HCT116 (cell line): ENCODE measurements at regions not wholly inside any gene's neighbourhood (a gene's known extent, or its start where the extent isn't known, plus 50 kb on each side); places are given as distances from the start of the nearest gene placed in this dataset.

Experiments used
- ATAC-seq: fragments of 200-7000 bp; cut with Tn5 transposase; 2 replicates; pipeline ENCODE4 v1.9.1; 2020; ENCODE audit warnings: mild to moderate bottlenecking, moderate library complexity
- BruUV-seq: library from RNA; stranded (reverse); fragments of 400-500 nt; replicated peaks from 2 replicates; lab custom pipeline; 2021; lab: Mats Ljungman, UMichigan
- CTCF ChIA-PET: fragments of 300-600 bp; sonication (Branson Sonifier 250); formaldehyde crosslinking; loops from one replicate; lab custom pipeline; 2021; ENCODE audit warnings: antibody characterized with exemption; lab: Charles Lee
- POLR2A ChIA-PET: fragments of 300-600, 350-600 bp; sonication (Branson Sonifier 250); formaldehyde crosslinking; loops from one replicate; lab custom pipeline; 2021; ENCODE audit warnings: antibody characterized with exemption; lab: Charles Lee
- RAD21 ChIA-PET, 2 experiments: fragments of 300-600 bp; sonication (Branson Sonifier 250); formaldehyde crosslinking; loops; one replicate each; lab custom pipeline; 2023; ENCODE audit warnings: low total read pairs in 2 of 2; ENCODE audit not compliant: uncharacterized antibody in 2 of 2, unreplicated experiment in 2 of 2, low non-redundant PET in 1 of 2; lab: Charles Lee
- DNase-seq: peaks from one replicate; pipeline ENCODE4 v3.0.0-alpha.2; 2010; ENCODE audit warnings: low read depth, low spot score
- H2AFZ ChIP-seq: fragments of 200-600 bp; shearing (Covaris generic), sonication (generic); 2 replicates; pipeline ENCODE4 v1.6.1; 2017; ENCODE audit warnings: low read depth, mixed run types, mixed read lengths, antibody characterized with exemption, low read length; ENCODE audit not compliant: poor library complexity, severe bottlenecking
- H3K27ac ChIP-seq: 2 replicates; pipeline ENCODE4 v1.5.1; 2012; ENCODE audit warnings: low read depth, low read length
- H3K27me3 ChIP-seq: fragments of 200-600 bp; sonication (generic); 2 replicates; pipeline ENCODE4 v1.6.1; 2016; ENCODE audit warnings: mixed run types, low read length, mixed read lengths; ENCODE audit not compliant: insufficient read depth
- H3K36me3 ChIP-seq, 2 experiments: fragments of 200-500 bp in 1 of 2; fragments of 200-600 bp in 1 of 2; sonication (Bioruptor generic) in 1 of 2; sonication (generic) in 1 of 2; 2 replicates each; pipeline versions ENCODE4 v1.5.1 to v1.6.1; 2014 to 2016; ENCODE audit warnings: low read length in 2 of 2, inconsistent platforms in 1 of 2, mixed read lengths in 1 of 2, mixed run types in 1 of 2; ENCODE audit not compliant: insufficient read depth in 2 of 2, control insufficient read depth in 1 of 2
- H3K4me1 ChIP-seq, 2 experiments: fragments of 200-600 bp in 1 of 2; sonication (generic) in 1 of 2; 2 replicates each; pipeline versions ENCODE4 v1.5.1 to v1.6.1; 2012 to 2017; ENCODE audit warnings: low read length in 2 of 2, inconsistent platforms in 1 of 2, mild to moderate bottlenecking in 1 of 2, mixed read lengths in 1 of 2, mixed run types in 1 of 2, moderate library complexity in 1 of 2; ENCODE audit not compliant: insufficient read depth in 2 of 2, control insufficient read depth in 1 of 2
- H3K4me2 ChIP-seq: fragments of 200-600 bp; sonication (generic); 2 replicates; pipeline ENCODE4 v1.6.1; 2017; ENCODE audit warnings: mixed run types, low read length, mixed read lengths
- H3K4me3 ChIP-seq, 2 experiments: fragments of 200-600 bp in 1 of 2; sonication (generic) in 1 of 2; replicated peaks in 1 of 2; 2 replicates each; pipeline ENCODE4 v1.5.1; 2011 to 2016; ENCODE audit warnings: low read length in 2 of 2, control low read depth in 1 of 2, low read depth in 1 of 2, mild to moderate bottlenecking in 1 of 2, mixed read lengths in 1 of 2, mixed run types in 1 of 2
- H3K79me2 ChIP-seq: fragments of 200-600 bp; sonication (generic); 2 replicates; pipeline ENCODE4 v1.6.1; 2017; ENCODE audit warnings: mild to moderate bottlenecking, mixed run types, low read length, moderate library complexity, mixed read lengths; ENCODE audit not compliant: insufficient read depth
- H3K9ac ChIP-seq: fragments of 200-600 bp; sonication (generic); 2 replicates; pipeline ENCODE4 v1.6.1; 2016; ENCODE audit warnings: low read length, mixed read lengths
- H3K9me2 ChIP-seq: fragments of 200-600 bp; sonication (generic), shearing (Covaris generic); 2 replicates; pipeline ENCODE4 v1.6.1; 2017; ENCODE audit warnings: mixed run types, mild to moderate bottlenecking, moderate library complexity; ENCODE audit not compliant: insufficient read depth
- H3K9me3 ChIP-seq, 2 experiments: fragments of 200-500 bp in 1 of 2; fragments of 200-600 bp in 1 of 2; sonication (Bioruptor generic) in 1 of 2; sonication (generic) in 1 of 2; 2 replicates each; pipeline ENCODE4 v1.6.1; 2014 to 2017; ENCODE audit warnings: low read length in 2 of 2, mixed read lengths in 2 of 2, inconsistent platforms in 1 of 2, low read depth in 1 of 2, mild to moderate bottlenecking in 1 of 2, mixed run types in 1 of 2, moderate library complexity in 1 of 2; ENCODE audit not compliant: control insufficient read depth in 1 of 2, insufficient read depth in 1 of 2
- H4K20me1 ChIP-seq: fragments of 200-600 bp; sonication (generic), shearing (Covaris generic); 2 replicates; pipeline ENCODE4 v1.6.1; 2017; ENCODE audit warnings: mixed run types, mild to moderate bottlenecking, moderate library complexity; ENCODE audit not compliant: insufficient read depth
- CBX3 ChIP-seq: IDR thresholded peaks from 2 replicates; pipeline ENCODE4 v1.6.1; 2012; ENCODE audit warnings: low read depth
- CEBPB ChIP-seq: IDR thresholded peaks from 2 replicates; pipeline ENCODE4 v1.6.1; 2012; ENCODE audit warnings: low read depth
- CTCF ChIP-seq, 3 experiments: fragments of 200-600 bp in 1 of 3; sonication (generic) in 1 of 3; IDR thresholded peaks in 2 of 3; conservative IDR thresholded peaks in 1 of 3; 2 replicates each; pipeline ENCODE4 v1.5.1; 2012 to 2017; ENCODE audit warnings: low read depth in 2 of 3, low read length in 2 of 3, antibody characterized with exemption in 1 of 3, borderline replicate concordance in 1 of 3, control low read depth in 1 of 3, mild to moderate bottlenecking in 1 of 3, mixed read lengths in 1 of 3, mixed run types in 1 of 3, moderate library complexity in 1 of 3; ENCODE audit not compliant: insufficient read depth in 1 of 3
- ELF1 ChIP-seq: IDR thresholded peaks from 2 replicates; pipeline ENCODE4 v1.6.1; 2012; ENCODE audit warnings: low read depth, borderline replicate concordance
- FOSL1 ChIP-seq: IDR thresholded peaks from 2 replicates; pipeline ENCODE4 v1.6.1; 2012; ENCODE audit warnings: low read depth
- JUND ChIP-seq: IDR thresholded peaks from 2 replicates; pipeline ENCODE4 v1.6.1; 2012
- POLR2A ChIP-seq: IDR thresholded peaks from 2 replicates; pipeline ENCODE4 v1.7.0; 2011; ENCODE audit warnings: borderline replicate concordance; ENCODE audit not compliant: insufficient read depth, insufficient read length; ENCODE audit errors: extremely low read depth
- RAD21 ChIP-seq: IDR thresholded peaks from 2 replicates; pipeline ENCODE4 v1.6.1; 2012; ENCODE audit warnings: low read depth, mild to moderate bottlenecking
- SP1 ChIP-seq: IDR thresholded peaks from 2 replicates; pipeline ENCODE4 v1.6.1; 2012; ENCODE audit warnings: low read depth
- SRF ChIP-seq: IDR thresholded peaks from 2 replicates; pipeline ENCODE4 v1.6.1; 2012; ENCODE audit warnings: low read depth
- TCF7L2 ChIP-seq: IDR thresholded peaks from 2 replicates; pipeline ENCODE4 v1.7.0; 2011; ENCODE audit warnings: borderline replicate concordance, inconsistent platforms; ENCODE audit not compliant: insufficient read depth, insufficient read length; ENCODE audit errors: extremely low read depth
- YY1 ChIP-seq: IDR thresholded peaks from 2 replicates; pipeline ENCODE4 v1.6.1; 2011; ENCODE audit warnings: low read length, low read depth, moderate library complexity, mild to moderate bottlenecking; ENCODE audit not compliant: insufficient replicate concordance; ENCODE audit errors: extremely low read depth
- ZBTB33 ChIP-seq: IDR thresholded peaks from 2 replicates; pipeline ENCODE4 v1.6.1; 2011; ENCODE audit warnings: mild to moderate bottlenecking, low read length, moderate library complexity; ENCODE audit not compliant: insufficient replicate concordance; ENCODE audit errors: extremely low read depth
- ZFX ChIP-seq: fragments of 450-650 bp; IDR thresholded peaks from 2 replicates; pipeline ENCODE4 v1.6.1; 2017
- ZNF274 ChIP-seq: fragments of 200-500 bp; sonication (Bioruptor generic); IDR thresholded peaks from 2 replicates; pipeline ENCODE4 v1.6.1; 2014; ENCODE audit warnings: mild to moderate bottlenecking, low read depth, low read length, inconsistent platforms
- intact Hi-C: fragments of 100-400 bp; cut with micrococcal nuclease; formaldehyde crosslinking; loops from 2 replicates; pipeline ENCODE4 v1.10.0; 2022
- TF ChIP-seq, protein P1 (sequence below): IDR thresholded peaks from 2 replicates; pipeline ENCODE4 v1.6.1; 2012; ENCODE audit warnings: low read depth

GRCh38 chr1:101081496-101082488 lies 56.2 kb upstream of the DPH5 start:
- ChIA-PET CTCF (no interaction called here), POLR2A (no interaction called here), RAD21 (no interaction called here)
- no peaks in the 10 kb centered on the region for H3K27me3 ChIP-seq
- no peaks in the 10 kb centered on the region for H3K4me1 ChIP-seq
- no peaks in the 10 kb centered on the region for H4K20me1 ChIP-seq
- no peaks in the 10 kb centered on the region for H3K9me2 ChIP-seq
- no peak overlapping the region for H3K4me3 ChIP-seq
- H3K9ac ChIP-seq = no peak overlapping the region
- no peak overlapping the region for H2AFZ ChIP-seq
- H3K9me3 ChIP-seq = no peaks in the 10 kb centered on the region
- H3K27ac ChIP-seq = no peak overlapping the region
- no TSS peak for BruUV-seq
- H3K4me2 ChIP-seq = no peak overlapping the region
- TF ChIP-seq JUND = no peak
- no peak for TF ChIP-seq TCF7L2
- TF ChIP-seq ELF1 = no peak
- no peak for TF ChIP-seq POLR2A
- TF ChIP-seq SRF = no peak
- TF ChIP-seq, protein P1, sequence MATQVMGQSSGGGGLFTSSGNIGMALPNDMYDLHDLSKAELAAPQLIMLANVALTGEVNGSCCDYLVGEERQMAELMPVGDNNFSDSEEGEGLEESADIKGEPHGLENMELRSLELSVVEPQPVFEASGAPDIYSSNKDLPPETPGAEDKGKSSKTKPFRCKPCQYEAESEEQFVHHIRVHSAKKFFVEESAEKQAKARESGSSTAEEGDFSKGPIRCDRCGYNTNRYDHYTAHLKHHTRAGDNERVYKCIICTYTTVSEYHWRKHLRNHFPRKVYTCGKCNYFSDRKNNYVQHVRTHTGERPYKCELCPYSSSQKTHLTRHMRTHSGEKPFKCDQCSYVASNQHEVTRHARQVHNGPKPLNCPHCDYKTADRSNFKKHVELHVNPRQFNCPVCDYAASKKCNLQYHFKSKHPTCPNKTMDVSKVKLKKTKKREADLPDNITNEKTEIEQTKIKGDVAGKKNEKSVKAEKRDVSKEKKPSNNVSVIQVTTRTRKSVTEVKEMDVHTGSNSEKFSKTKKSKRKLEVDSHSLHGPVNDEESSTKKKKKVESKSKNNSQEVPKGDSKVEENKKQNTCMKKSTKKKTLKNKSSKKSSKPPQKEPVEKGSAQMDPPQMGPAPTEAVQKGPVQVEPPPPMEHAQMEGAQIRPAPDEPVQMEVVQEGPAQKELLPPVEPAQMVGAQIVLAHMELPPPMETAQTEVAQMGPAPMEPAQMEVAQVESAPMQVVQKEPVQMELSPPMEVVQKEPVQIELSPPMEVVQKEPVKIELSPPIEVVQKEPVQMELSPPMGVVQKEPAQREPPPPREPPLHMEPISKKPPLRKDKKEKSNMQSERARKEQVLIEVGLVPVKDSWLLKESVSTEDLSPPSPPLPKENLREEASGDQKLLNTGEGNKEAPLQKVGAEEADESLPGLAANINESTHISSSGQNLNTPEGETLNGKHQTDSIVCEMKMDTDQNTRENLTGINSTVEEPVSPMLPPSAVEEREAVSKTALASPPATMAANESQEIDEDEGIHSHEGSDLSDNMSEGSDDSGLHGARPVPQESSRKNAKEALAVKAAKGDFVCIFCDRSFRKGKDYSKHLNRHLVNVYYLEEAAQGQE = no peak
- no peak for TF ChIP-seq ZBTB33
- TF ChIP-seq CTCF (IDR thresholded peaks at IDR 0.05 in 2 of 3, conservative IDR thresholded peaks at IDR 0.05 in 1 of 3; ENCODE audit: borderline replicate concordance in 1 of 3, insufficient read depth in 1 of 3, low read depth in 2 of 3, low read length in 2 of 3) = no peak
- no peak for TF ChIP-seq SP1
- no peak for TF ChIP-seq CBX3
- TF ChIP-seq ZFX = no peak
- no peak for TF ChIP-seq FOSL1
- TF ChIP-seq ZNF274 = no peak
- no peak for TF ChIP-seq CEBPB
- TF ChIP-seq YY1 = no peak
- TF ChIP-seq RAD21 = no peak
- intact Hi-C loops = no loop called here
- H3K79me2 ChIP-seq = no peaks in the 10 kb centered on the region
- ATAC-seq = no peak
- H3K36me3 ChIP-seq = no peaks in the 10 kb centered on the region
- no peak for DNase-seq
